ENCODE measurements at regions not wholly inside any gene's neighbourhood (a gene's known extent, or its start where the extent isn't known, plus 50 kb on each side); places are given as distances from the start of the nearest gene placed in this dataset.

DNA sequence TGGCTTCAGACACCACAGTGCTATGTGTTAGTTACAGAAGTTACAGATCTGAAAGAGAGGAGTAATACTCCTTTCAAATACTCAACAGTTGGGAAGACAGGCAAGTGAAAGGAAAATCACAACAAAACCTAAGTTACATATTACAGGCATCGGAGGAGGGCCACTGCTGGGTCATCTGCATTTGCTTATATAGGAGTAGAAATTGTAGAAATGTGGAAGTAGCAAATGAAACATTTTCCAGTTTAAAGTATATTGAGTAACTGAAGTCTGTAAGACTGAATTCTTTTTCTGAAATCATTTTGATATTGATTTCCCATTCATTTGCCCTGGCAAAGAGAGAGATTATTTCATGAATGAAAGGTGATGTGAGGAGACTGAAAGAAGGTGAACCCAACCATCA is 201.7 kb downstream of the SPRY1 start:
- no peak for ATAC-seq (ENCODE audit: low FRiP score in 2 of 2)
- DNase-seq = no peak
- Histone ChIP-seq H3K4me1 (peaks cover 21 to 37% (median 25%) of the 10 kb centered on the region in 4 donors), H3K4me3 (no peak overlapping the region), H3K36me3 (no peaks in the 10 kb centered on the region), H3K9me3 (no peaks in the 10 kb centered on the region), H3K27me3 (no peaks in the 10 kb centered on the region), H3K27ac (no peak overlapping the region)
- 84 to 94% methylated on average over 1 of the region's 1 CpG for WGBS, 2 donors
- TF ChIP-seq EP300 (IDR thresholded peaks at IDR 0.05) (no peak), POLR2AphosphoS5 (IDR thresholded peaks at IDR 0.05) (no peak), POLR2A (IDR thresholded peaks at IDR 0.05) (no peak), CTCF (IDR thresholded peaks at IDR 0.05) (no peak)

GRCh38 chr4:123599061-123599919 is 202.7 kb downstream of the SPRY1 start:
- H3K27me3 ChIP-seq = no peaks in the 10 kb centered on the region
- H3K9me3 ChIP-seq = no peaks in the 10 kb centered on the region
- H3K4me1 ChIP-seq = peaks cover 21 to 34% (median 25%) of the 10 kb centered on the region in 4 donors
- H3K36me3 ChIP-seq = no peaks in the 10 kb centered on the region
- H3K27ac ChIP-seq = peak overlapping the region; percentile 35 to 75 (median 63)
- no peak overlapping the region for H3K4me3 ChIP-seq
- ATAC-seq (ENCODE audit: low FRiP score in 2 of 2) (peak; percentile 19 to 74), DNase-seq (no peak)
- TF ChIP-seq POLR2AphosphoS5 (IDR thresholded peaks at IDR 0.05) (no peak), POLR2A (IDR thresholded peaks at IDR 0.05) (no peak), CTCF (IDR thresholded peaks at IDR 0.05) (no peak), EP300 (IDR thresholded peaks at IDR 0.05) (no peak)
- WGBS, 2 donors = 48 to 58% methylated on average over 3 of the region's 3 CpGs

GRCh38 chr4:123599920-123600810 is 203.6 kb downstream of the SPRY1 start:
- Histone ChIP-seq H3K9me3 (no peaks in the 10 kb centered on the region), H3K27ac (peak overlapping the region; percentile 35 to 75 (median 63)), H3K36me3 (no peaks in the 10 kb centered on the region), H3K4me1 (peaks cover 21 to 31% (median 25%) of the 10 kb centered on the region in 4 donors), H3K4me3 (no peak overlapping the region), H3K27me3 (no peaks in the 10 kb centered on the region)
- 29 to 34% methylated on average over 5 of the region's 5 CpGs for WGBS, 2 donors
- ATAC-seq (ENCODE audit: low FRiP score in 2 of 2) (peak; percentile 86), DNase-seq (peak; percentile 72 to 76)
- TF ChIP-seq POLR2AphosphoS5 (IDR thresholded peaks at IDR 0.05) (peak; percentile 50 to 92), CTCF (IDR thresholded peaks at IDR 0.05) (no peak), POLR2A (IDR thresholded peaks at IDR 0.05) (peak in 1 of 4 donors; percentile 27), EP300 (IDR thresholded peaks at IDR 0.05) (peak in 1 of 4 donors; percentile 80)

GRCh38 chr4:123600987-123601904 is 204.7 kb downstream of the SPRY1 start:
- no peaks in the 10 kb centered on the region for H3K9me3 ChIP-seq
- H3K4me1 ChIP-seq = peaks cover 21 to 31% (median 25%) of the 10 kb centered on the region in 4 donors
- no peak for DNase-seq
- no peaks in the 10 kb centered on the region for H3K36me3 ChIP-seq
- H3K27ac ChIP-seq = peak overlapping the region in 2 of 4 donors; percentile 70 to 75
- ATAC-seq (ENCODE audit: low FRiP score in 2 of 2) = no peak
- no peaks in the 10 kb centered on the region for H3K27me3 ChIP-seq
- WGBS, 2 donors = 87 to 90% methylated on average over 6 of the region's 6 CpGs
- H3K4me3 ChIP-seq = no peak overlapping the region
- TF ChIP-seq POLR2AphosphoS5 (IDR thresholded peaks at IDR 0.05) (no peak), CTCF (IDR thresholded peaks at IDR 0.05) (no peak)

Measured in upper lobe of left lung (tissue), 6 donors.